ENCODE measurements at regions not wholly inside any gene's neighbourhood (a gene's known extent, or its start where the extent isn't known, plus 50 kb on each side); places are given as distances from the start of the nearest gene placed in this dataset.

DNA sequence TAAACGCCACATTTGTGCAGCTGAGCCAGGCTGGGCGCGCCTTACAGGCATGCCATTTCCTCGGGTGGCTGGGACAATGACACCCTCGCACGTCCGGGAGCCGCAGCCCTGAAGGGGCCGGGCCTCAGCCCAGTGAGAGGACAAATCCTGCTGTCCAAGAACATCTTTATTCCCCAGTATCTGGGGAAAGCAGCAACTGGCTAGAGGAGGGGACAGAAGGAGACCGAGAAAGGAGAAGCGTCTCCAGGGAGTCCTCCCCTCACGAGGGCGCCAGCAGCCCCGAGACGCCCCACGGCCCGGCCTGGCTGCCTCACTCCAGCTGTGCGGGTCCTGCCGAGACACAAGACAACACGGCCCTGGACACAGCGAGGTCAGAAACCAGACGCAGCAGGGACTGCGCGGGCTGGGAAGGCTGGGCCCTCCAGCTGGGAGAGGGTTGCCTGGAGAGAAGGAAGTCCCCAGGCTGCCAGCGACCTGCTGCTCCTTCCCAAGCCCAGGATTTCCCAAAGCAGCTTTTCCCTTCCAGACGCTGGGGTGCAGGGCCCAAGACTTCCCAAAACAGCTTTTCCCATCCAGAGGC, 130.2 kb downstream of the CHSY1 start:
- H3K27me3 ChIP-seq = no peaks in the 10 kb centered on the region
- intact Hi-C loops (cut with DNase I) = no loop called here
- no peaks in the 10 kb centered on the region for H3K9me3 ChIP-seq
- peak; percentile 21 to 58 (median 50) for DNase-seq
- WGBS, 2 donors = 44 to 45% methylated on average over 5 to 25 of the region's 26 CpGs
- peak; percentile 56 for ATAC-seq
- H3K4me1 ChIP-seq = no peaks in the 10 kb centered on the region
- H3K36me3 ChIP-seq (replicated peaks in 1 of 2; ENCODE audit: insufficient read depth in 1 of 2, low read depth in 2 of 2) = no peaks in the 10 kb centered on the region
- TF ChIP-seq POLR2A (IDR thresholded peaks at IDR 0.05) = peak in 2 of 3 donors; percentile 12 to 15
- TF ChIP-seq, protein P1, sequence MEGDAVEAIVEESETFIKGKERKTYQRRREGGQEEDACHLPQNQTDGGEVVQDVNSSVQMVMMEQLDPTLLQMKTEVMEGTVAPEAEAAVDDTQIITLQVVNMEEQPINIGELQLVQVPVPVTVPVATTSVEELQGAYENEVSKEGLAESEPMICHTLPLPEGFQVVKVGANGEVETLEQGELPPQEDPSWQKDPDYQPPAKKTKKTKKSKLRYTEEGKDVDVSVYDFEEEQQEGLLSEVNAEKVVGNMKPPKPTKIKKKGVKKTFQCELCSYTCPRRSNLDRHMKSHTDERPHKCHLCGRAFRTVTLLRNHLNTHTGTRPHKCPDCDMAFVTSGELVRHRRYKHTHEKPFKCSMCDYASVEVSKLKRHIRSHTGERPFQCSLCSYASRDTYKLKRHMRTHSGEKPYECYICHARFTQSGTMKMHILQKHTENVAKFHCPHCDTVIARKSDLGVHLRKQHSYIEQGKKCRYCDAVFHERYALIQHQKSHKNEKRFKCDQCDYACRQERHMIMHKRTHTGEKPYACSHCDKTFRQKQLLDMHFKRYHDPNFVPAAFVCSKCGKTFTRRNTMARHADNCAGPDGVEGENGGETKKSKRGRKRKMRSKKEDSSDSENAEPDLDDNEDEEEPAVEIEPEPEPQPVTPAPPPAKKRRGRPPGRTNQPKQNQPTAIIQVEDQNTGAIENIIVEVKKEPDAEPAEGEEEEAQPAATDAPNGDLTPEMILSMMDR (IDR thresholded peaks at IDR 0.05) = peak in 1 of 7 experiments; percentile 15
- no peak overlapping the region for H3K4me3 ChIP-seq
- H3K27ac ChIP-seq = peak overlapping the region in 1 of 4 donors; percentile 4

DNA sequence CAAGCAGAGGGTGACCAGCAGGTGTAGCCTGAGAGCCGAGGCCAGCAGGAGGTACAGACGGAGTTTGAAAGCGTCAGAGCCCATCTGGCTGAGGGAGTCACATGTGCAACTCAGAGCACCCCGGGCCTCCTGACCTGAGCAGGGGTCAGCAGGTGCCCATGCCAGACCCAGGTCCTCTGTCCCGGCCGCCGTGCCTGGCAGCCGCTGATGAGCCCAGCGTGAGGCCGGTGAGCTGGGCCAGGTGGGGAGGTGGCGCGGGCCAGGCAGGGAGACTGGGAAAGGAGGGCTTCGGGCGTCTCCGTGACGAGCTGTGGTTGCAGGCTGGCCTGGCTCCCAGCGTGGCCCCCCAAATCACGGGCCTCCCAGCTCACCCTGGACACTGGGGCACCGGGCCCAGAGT, 130.9 kb downstream of the CHSY1 start:
- Histone ChIP-seq H3K4me1 (no peaks in the 10 kb centered on the region), H3K9me3 (no peaks in the 10 kb centered on the region), H3K36me3 (replicated peaks in 1 of 2; ENCODE audit: insufficient read depth in 1 of 2, low read depth in 2 of 2) (no peaks in the 10 kb centered on the region), H3K4me3 (no peak overlapping the region), H3K27ac (peak overlapping the region in 1 of 4 donors; percentile 4), H3K27me3 (no peaks in the 10 kb centered on the region)
- peak; percentile 15 for ATAC-seq
- no peak for DNase-seq
- TF ChIP-seq POLR2A (IDR thresholded peaks at IDR 0.05) = no peak
- TF ChIP-seq, protein P1 (IDR thresholded peaks at IDR 0.05) = no peak
- intact Hi-C loops (cut with DNase I) = no loop called here
- WGBS, 2 donors = 84 to 85% methylated on average over 11 to 19 of the region's 19 CpGs

DNA sequence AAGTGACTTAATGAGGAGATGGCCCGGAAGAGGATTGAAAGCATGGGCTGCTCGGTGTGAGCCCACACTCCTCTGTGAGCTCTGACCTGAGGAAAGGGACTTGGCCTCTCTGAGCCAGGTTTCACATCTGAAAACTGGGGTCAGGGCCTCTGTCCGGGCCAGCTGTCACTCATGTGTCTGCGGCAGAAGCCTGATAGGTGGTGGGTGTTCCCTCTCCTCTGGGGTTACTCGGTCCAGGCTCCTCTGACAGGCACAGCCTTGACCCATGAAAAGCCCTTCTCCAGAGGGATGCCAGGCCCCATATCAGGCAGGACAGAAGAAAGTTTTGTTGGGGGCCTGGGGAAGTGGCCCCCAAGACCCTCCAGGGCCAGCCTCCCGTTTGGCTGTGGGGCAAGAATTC, 131.4 kb downstream of the CHSY1 start:
- H3K4me1 ChIP-seq = no peaks in the 10 kb centered on the region
- DNase-seq (no peak), ATAC-seq (no peak)
- H3K36me3 ChIP-seq (replicated peaks in 1 of 2; ENCODE audit: insufficient read depth in 1 of 2, low read depth in 2 of 2) = no peaks in the 10 kb centered on the region
- intact Hi-C loops (cut with DNase I) = no loop called here
- H3K9me3 ChIP-seq = no peaks in the 10 kb centered on the region
- WGBS, 2 donors = 84 to 90% methylated on average over 2 to 6 of the region's 6 CpGs
- no peak overlapping the region for H3K4me3 ChIP-seq
- H3K27ac ChIP-seq = no peak overlapping the region
- no peaks in the 10 kb centered on the region for H3K27me3 ChIP-seq
- no peak for TF ChIP-seq POLR2A (IDR thresholded peaks at IDR 0.05)
- TF ChIP-seq, protein P1 (IDR thresholded peaks at IDR 0.05) = no peak
